PC-3 (cell line): ENCODE measurements at regions not wholly inside any gene's neighbourhood (a gene's known extent, or its start where the extent isn't known, plus 50 kb on each side); places are given as distances from the start of the nearest gene placed in this dataset.

Source experiments
- CTCF ChIP-seq: fragments of 300-600 bp; sonication (generic); conservative IDR thresholded peaks from 2 replicates; pipeline ENCODE4 v1.5.1; 2017; ENCODE audit warnings: antibody characterized with exemption, low read depth, mild to moderate bottlenecking, low read length
- EZH2 ChIP-seq: fragments of 300-600 bp; sonication (generic); IDR thresholded peaks from one replicate; pipeline ENCODE4 v1.6.1; 2017; ENCODE audit warnings: antibody characterized with exemption, mild to moderate bottlenecking, low read length; ENCODE audit not compliant: unreplicated experiment
- EZH2phosphoT487 ChIP-seq: fragments of 300-600 bp; sonication (generic); IDR thresholded peaks from 2 replicates; pipeline ENCODE4 v1.6.1; 2018; ENCODE audit warnings: mild to moderate bottlenecking, antibody characterized with exemption, low read length, borderline replicate concordance

GRCh38 chr2:42861321-42861720 lies 68.9 kb upstream of the HAAO start:
- TF ChIP-seq CTCF (no peak), EZH2 (no peak), EZH2phosphoT487 (no peak)
